ENCODE measurements at regions not wholly inside any gene's neighbourhood (a gene's known extent, or its start where the extent isn't known, plus 50 kb on each side); places are given as distances from the start of the nearest gene placed in this dataset.

DNA sequence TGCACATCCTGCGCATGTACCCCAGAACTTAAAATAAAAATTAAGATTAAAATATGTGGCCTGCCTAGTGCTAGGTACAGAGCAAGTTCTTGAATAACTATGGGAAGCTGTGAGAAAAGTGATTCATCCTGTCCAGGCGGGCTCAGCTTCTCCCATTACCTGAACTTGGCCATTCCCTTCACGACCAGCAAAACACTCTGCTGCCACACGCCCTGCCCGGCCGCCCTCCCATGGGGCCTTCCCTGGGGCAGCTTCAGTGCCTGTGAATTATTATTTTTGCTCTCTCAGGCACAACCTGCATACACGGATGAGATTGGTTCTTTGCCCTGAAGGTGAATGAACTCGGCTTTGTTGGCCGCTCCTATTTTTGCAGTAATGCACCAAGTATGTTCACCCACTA is 209.2 kb upstream of the SHH start:
- no peak for TF ChIP-seq EZH2 (IDR thresholded peaks at IDR 0.05; ENCODE audit: borderline replicate concordance)
- TF ChIP-seq, protein P1, sequence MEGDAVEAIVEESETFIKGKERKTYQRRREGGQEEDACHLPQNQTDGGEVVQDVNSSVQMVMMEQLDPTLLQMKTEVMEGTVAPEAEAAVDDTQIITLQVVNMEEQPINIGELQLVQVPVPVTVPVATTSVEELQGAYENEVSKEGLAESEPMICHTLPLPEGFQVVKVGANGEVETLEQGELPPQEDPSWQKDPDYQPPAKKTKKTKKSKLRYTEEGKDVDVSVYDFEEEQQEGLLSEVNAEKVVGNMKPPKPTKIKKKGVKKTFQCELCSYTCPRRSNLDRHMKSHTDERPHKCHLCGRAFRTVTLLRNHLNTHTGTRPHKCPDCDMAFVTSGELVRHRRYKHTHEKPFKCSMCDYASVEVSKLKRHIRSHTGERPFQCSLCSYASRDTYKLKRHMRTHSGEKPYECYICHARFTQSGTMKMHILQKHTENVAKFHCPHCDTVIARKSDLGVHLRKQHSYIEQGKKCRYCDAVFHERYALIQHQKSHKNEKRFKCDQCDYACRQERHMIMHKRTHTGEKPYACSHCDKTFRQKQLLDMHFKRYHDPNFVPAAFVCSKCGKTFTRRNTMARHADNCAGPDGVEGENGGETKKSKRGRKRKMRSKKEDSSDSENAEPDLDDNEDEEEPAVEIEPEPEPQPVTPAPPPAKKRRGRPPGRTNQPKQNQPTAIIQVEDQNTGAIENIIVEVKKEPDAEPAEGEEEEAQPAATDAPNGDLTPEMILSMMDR (IDR thresholded peaks at IDR 0.05; ENCODE audit: poor library complexity), result no peak
- TF ChIP-seq EZH2phosphoT487 (IDR thresholded peaks at IDR 0.05; ENCODE audit: low read depth, severe bottlenecking, unreplicated experiment), result no peak

Data from hepatocyte (in vitro differentiated cells).